Trophoblast cell (in vitro differentiated cells and primary cell): ENCODE measurements at regions not wholly inside any gene's neighbourhood (a gene's known extent, or its start where the extent isn't known, plus 50 kb on each side); places are given as distances from the start of the nearest gene placed in this dataset.

Experiments
- DNase-seq, 2 donors: peaks; one replicate each; pipeline ENCODE4 v3.0.0-alpha.2; 2016
- H2AFZ ChIP-seq: 2 replicates; pipeline ENCODE4 v1.6.1; 2013; ENCODE audit warnings: low read length, moderate library complexity, mild to moderate bottlenecking; ENCODE audit not compliant: insufficient read depth, poor library complexity
- H2AK5ac ChIP-seq: 2 replicates; pipeline ENCODE4 v1.6.1; 2013; ENCODE audit warnings: mild to moderate bottlenecking, low read length
- H2BK120ac ChIP-seq: 2 replicates; pipeline ENCODE4 v1.6.1; 2013; ENCODE audit warnings: low read length, mild to moderate bottlenecking, moderate library complexity; ENCODE audit not compliant: insufficient read depth, poor library complexity
- H2BK12ac ChIP-seq: 2 replicates; pipeline ENCODE4 v1.6.1; 2013; ENCODE audit warnings: mild to moderate bottlenecking, low read length, moderate library complexity
- H2BK5ac ChIP-seq: 2 replicates; pipeline ENCODE4 v1.6.1; 2013; ENCODE audit warnings: low read length, low read depth, moderate library complexity, mild to moderate bottlenecking; ENCODE audit not compliant: poor library complexity
- H3K14ac ChIP-seq: 2 replicates; pipeline ENCODE4 v1.6.1; 2013; ENCODE audit warnings: mild to moderate bottlenecking, low read length
- H3K18ac ChIP-seq: 2 replicates; pipeline ENCODE4 v1.6.1; 2013; ENCODE audit warnings: mild to moderate bottlenecking, low read length
- H3K23ac ChIP-seq: 2 replicates; pipeline ENCODE4 v1.6.1; 2013; ENCODE audit warnings: low read length
- H3K27ac ChIP-seq: 2 replicates; pipeline ENCODE4 v1.5.1; 2013; ENCODE audit warnings: low read depth, mild to moderate bottlenecking, inconsistent platforms, low read length, moderate library complexity
- H3K27me3 ChIP-seq: 2 replicates; pipeline ENCODE4 v1.6.1; 2013; ENCODE audit warnings: inconsistent platforms, mild to moderate bottlenecking, low read length, moderate library complexity; ENCODE audit not compliant: insufficient read depth
- H3K36me3 ChIP-seq, 2 experiments: 1 replicate in 1 of 2; 2 replicates in 1 of 2; pipeline ENCODE4 v1.6.1; 2013; ENCODE audit warnings: low read length in 2 of 2, mild to moderate bottlenecking in 2 of 2, moderate library complexity in 1 of 2; ENCODE audit not compliant: insufficient read depth in 2 of 2, control insufficient read depth in 1 of 2
- H3K4ac ChIP-seq: 2 replicates; pipeline ENCODE4 v1.6.1; 2013; ENCODE audit warnings: low read depth, mild to moderate bottlenecking, low read length, moderate library complexity
- H3K4me1 ChIP-seq, 2 experiments: 1 replicate in 1 of 2; 2 replicates in 1 of 2; pipeline ENCODE4 v1.6.1; 2013; ENCODE audit warnings: low read length in 2 of 2, mild to moderate bottlenecking in 2 of 2, moderate library complexity in 1 of 2; ENCODE audit not compliant: insufficient read depth in 2 of 2, control insufficient read depth in 1 of 2
- H3K4me2 ChIP-seq: 2 replicates; pipeline ENCODE4 v1.6.1; 2013; ENCODE audit warnings: inconsistent platforms, mild to moderate bottlenecking, low read length, moderate library complexity
- H3K4me3 ChIP-seq: 2 replicates; pipeline ENCODE4 v1.5.1; 2013; ENCODE audit warnings: mild to moderate bottlenecking, low read depth, low read length, inconsistent platforms
- H3K79me1 ChIP-seq: one replicate; pipeline ENCODE4 v1.6.1; 2013; ENCODE audit warnings: low read length
- H3K79me2 ChIP-seq: 2 replicates; pipeline ENCODE4 v1.6.1; 2013; ENCODE audit warnings: low read length, mild to moderate bottlenecking; ENCODE audit not compliant: control insufficient read depth, insufficient read depth, poor library complexity
- H3K9ac ChIP-seq: 2 replicates; pipeline ENCODE4 v1.6.1; 2013; ENCODE audit warnings: mild to moderate bottlenecking, low read length
- H3K9me3 ChIP-seq: 2 replicates; pipeline ENCODE4 v1.6.1; 2013; ENCODE audit warnings: low read depth, mild to moderate bottlenecking, control low read depth, inconsistent platforms, low read length; ENCODE audit not compliant: insufficient read depth
- H4K12ac ChIP-seq: 2 replicates; pipeline ENCODE4 v1.6.1; 2013; ENCODE audit warnings: low read depth, mild to moderate bottlenecking, low read length, moderate library complexity
- H4K8ac ChIP-seq: 2 replicates; pipeline ENCODE4 v1.6.1; 2013; ENCODE audit warnings: low read depth, mild to moderate bottlenecking, low read length, moderate library complexity
- H4K91ac ChIP-seq: one replicate; pipeline ENCODE4 v1.6.1; 2013; ENCODE audit warnings: low read depth, mild to moderate bottlenecking, low read length, moderate library complexity
- WGBS: extraction: QIAGEN DNeasy Blood & Tissue Kit; methylation state at CpG from one replicate; pipeline ENCODE4 v1.1.7; 2013; ENCODE audit warnings: missing lambda C conversion rate; ENCODE audit not compliant: insufficient read length, insufficient coverage; ENCODE audit errors: extremely low coverage; 5-methylcytosine and 5-hydroxymethylcytosine counted together

DNA sequence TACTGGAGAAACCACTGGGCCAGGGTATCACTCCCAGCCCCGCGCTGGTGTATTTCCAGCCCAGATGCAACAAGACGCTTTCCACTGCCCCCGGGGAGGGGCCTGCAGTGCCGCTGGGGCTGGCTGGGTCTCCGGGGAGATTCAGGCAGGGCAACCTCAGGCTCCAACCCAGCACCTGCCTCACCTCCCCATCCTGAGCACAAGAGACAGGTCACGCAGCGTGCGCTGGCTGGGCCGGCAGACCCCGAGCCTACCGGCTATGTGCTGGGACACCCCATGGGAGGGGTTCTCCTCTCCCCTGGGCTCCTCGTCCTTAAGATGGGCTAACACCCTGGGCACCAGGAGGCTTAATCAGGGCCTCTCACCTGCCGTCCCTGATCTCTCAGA, 80.9 kb downstream of the RFLNA start:
- H3K79me1 ChIP-seq: peaks cover 4% of the 10 kb centered on the region
- peaks cover 2% of the 10 kb centered on the region for H3K9me3 ChIP-seq
- H3K4ac ChIP-seq: no peak overlapping the region
- DNase-seq: no peak
- no peak overlapping the region for H2AK5ac ChIP-seq
- no peak overlapping the region for H3K18ac ChIP-seq
- no peak overlapping the region for H3K4me2 ChIP-seq
- H2AFZ ChIP-seq: no peak overlapping the region
- H3K27ac ChIP-seq: no peak overlapping the region
- H4K8ac ChIP-seq: no peak overlapping the region
- no peak overlapping the region for H3K4me3 ChIP-seq
- no peak overlapping the region for H3K23ac ChIP-seq
- H2BK120ac ChIP-seq: no peak overlapping the region
- H3K4me1 ChIP-seq: peaks cover 8 to 14% of the 10 kb centered on the region in 2 experiments
- no peaks in the 10 kb centered on the region for H3K27me3 ChIP-seq
- H2BK5ac ChIP-seq: no peak overlapping the region
- no peak overlapping the region for H2BK12ac ChIP-seq
- no peak overlapping the region for H4K91ac ChIP-seq
- no CpG with 5 or more reads among the region's 14 CpGs for WGBS
- no peak overlapping the region for H3K9ac ChIP-seq
- peaks cover 82 to 88% of the 10 kb centered on the region in 2 experiments for H3K36me3 ChIP-seq
- H3K14ac ChIP-seq: no peak overlapping the region
- no peaks in the 10 kb centered on the region for H3K79me2 ChIP-seq
- no peak overlapping the region for H4K12ac ChIP-seq

DNA sequence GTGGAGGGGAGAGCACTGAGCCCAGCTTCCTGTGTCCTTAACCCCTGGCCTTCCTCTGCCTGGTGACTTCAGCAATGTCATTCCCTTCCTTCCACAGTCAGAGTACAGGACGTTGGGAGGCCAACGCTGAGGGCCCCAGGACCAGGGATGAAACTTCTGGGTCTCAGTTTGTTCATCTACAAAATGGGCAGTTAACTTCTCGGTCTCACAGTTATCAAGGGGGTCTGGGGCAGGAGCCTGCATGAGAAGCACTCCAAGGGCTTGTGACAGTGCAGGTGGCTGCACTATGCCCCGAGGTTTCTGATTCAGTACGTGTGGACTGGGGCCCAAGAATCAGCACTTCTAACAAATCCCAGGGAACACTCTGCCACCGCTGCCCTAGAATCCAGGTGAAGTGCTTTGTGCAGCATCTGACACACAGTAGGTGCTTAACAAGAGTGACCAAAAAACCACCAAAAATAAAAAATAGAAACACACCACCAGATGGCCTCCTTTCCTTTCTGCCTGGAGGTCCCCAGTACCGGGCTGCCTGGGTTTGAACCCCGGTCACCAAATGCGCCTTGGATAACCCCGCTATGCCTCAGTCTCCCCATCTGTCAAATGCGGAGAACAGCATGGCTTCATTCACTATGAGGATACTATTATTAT, 80.4 kb downstream of the RFLNA start:
- no peak overlapping the region for H2BK12ac ChIP-seq
- H3K4me3 ChIP-seq: no peak overlapping the region
- H3K18ac ChIP-seq: no peak overlapping the region
- H4K91ac ChIP-seq: no peak overlapping the region
- H2BK120ac ChIP-seq: no peak overlapping the region
- H3K9me3 ChIP-seq: peaks cover 2% of the 10 kb centered on the region
- H3K27me3 ChIP-seq: no peaks in the 10 kb centered on the region
- DNase-seq: no peak
- H3K9ac ChIP-seq: no peak overlapping the region
- no peak overlapping the region for H3K4ac ChIP-seq
- H3K79me2 ChIP-seq: no peaks in the 10 kb centered on the region
- H4K8ac ChIP-seq: no peak overlapping the region
- peaks cover 86 to 89% of the 10 kb centered on the region in 2 experiments for H3K36me3 ChIP-seq
- H2BK5ac ChIP-seq: no peak overlapping the region
- no peak overlapping the region for H4K12ac ChIP-seq
- no peak overlapping the region for H3K14ac ChIP-seq
- H3K4me2 ChIP-seq: no peak overlapping the region
- H3K27ac ChIP-seq: no peak overlapping the region
- WGBS: no CpG with 5 or more reads among the region's 11 CpGs
- H3K79me1 ChIP-seq: peaks cover 3% of the 10 kb centered on the region
- no peak overlapping the region for H3K23ac ChIP-seq
- peaks cover 2 to 9% of the 10 kb centered on the region in 2 experiments for H3K4me1 ChIP-seq
- H2AFZ ChIP-seq: no peak overlapping the region
- H2AK5ac ChIP-seq: no peak overlapping the region

DNA sequence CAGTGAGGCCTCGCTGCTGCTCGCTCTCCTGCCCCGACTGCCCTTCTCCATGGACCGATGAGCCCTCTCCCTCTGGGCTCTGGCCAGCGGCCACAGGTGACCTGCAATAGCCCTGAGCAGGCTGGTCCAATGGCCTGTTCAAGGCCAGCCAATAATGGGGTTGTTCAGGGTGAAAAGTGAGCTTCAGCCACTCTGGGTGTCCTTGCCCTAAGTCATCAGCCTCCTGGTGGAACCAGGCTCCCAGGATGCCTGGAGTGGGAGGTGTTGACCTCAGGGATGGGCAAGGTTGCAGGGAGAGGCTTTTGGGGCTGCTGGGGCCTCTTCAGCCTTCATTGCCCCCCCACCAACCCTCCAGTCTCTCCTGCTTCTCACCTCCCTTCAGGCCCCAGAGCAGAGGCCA, 79.7 kb downstream of the RFLNA start:
- Histone ChIP-seq H2BK12ac (no peak overlapping the region), H2BK5ac (no peak overlapping the region), H3K9ac (no peak overlapping the region), H3K14ac (no peak overlapping the region), H3K23ac (no peak overlapping the region), H2BK120ac (no peak overlapping the region), H3K36me3 (peaks cover 90 to 92% of the 10 kb centered on the region in 2 experiments), H3K79me1 (no peaks in the 10 kb centered on the region), H3K4me2 (no peak overlapping the region), H3K4me1 (peaks cover 0 to 4% of the 10 kb centered on the region in 2 experiments), H4K91ac (no peak overlapping the region), H3K27ac (no peak overlapping the region), H3K27me3 (no peaks in the 10 kb centered on the region), H3K4me3 (no peak overlapping the region), H4K8ac (no peak overlapping the region), H3K9me3 (peaks cover 2% of the 10 kb centered on the region), H3K79me2 (no peaks in the 10 kb centered on the region), H2AFZ (no peak overlapping the region), H3K4ac (no peak overlapping the region), H4K12ac (no peak overlapping the region), H2AK5ac (no peak overlapping the region), H3K18ac (no peak overlapping the region)
- no peak for DNase-seq
- no CpG with 5 or more reads among the region's 5 CpGs for WGBS

- no CpG with 5 or more reads among the region's 17 CpGs for WGBS
- no peak overlapping the region for H3K27ac ChIP-seq
- H4K12ac ChIP-seq: no peak overlapping the region
- no peak for DNase-seq
- H3K4me2 ChIP-seq: no peak overlapping the region
- H3K4me1 ChIP-seq: peaks cover 0 to under 1% of the 10 kb centered on the region in 2 experiments
- no peak overlapping the region for H3K4ac ChIP-seq
- no peak overlapping the region for H2AK5ac ChIP-seq
- no peak overlapping the region for H2BK5ac ChIP-seq
- no peak overlapping the region for H4K91ac ChIP-seq
- H3K9ac ChIP-seq: no peak overlapping the region
- no peak overlapping the region for H3K14ac ChIP-seq
- no peak overlapping the region for H2BK12ac ChIP-seq
- H4K8ac ChIP-seq: no peak overlapping the region
- no peak overlapping the region for H3K23ac ChIP-seq
- no peak overlapping the region for H3K4me3 ChIP-seq
- H2BK120ac ChIP-seq: no peak overlapping the region
- no peaks in the 10 kb centered on the region for H3K79me2 ChIP-seq
- H3K79me1 ChIP-seq: no peaks in the 10 kb centered on the region
- H3K9me3 ChIP-seq: peaks cover 2% of the 10 kb centered on the region
- H3K18ac ChIP-seq: no peak overlapping the region
- no peak overlapping the region for H2AFZ ChIP-seq
- peaks cover 90 to 91% of the 10 kb centered on the region in 2 experiments for H3K36me3 ChIP-seq
- H3K27me3 ChIP-seq: no peaks in the 10 kb centered on the region
Observed at GRCh38 chr12:124374147-124374546, 79.3 kb downstream of the RFLNA start.
